K562 (cell line): ENCODE measurements at regions not wholly inside any gene's neighbourhood (a gene's known extent, or its start where the extent isn't known, plus 50 kb on each side); places are given as distances from the start of the nearest gene placed in this dataset.

ENCODE experiments used
- ATAC-seq: fragments of 200-7000 bp; cut with Tn5 transposase; 3 replicates; pipeline ENCODE4 v1.9.1; 2020; ENCODE audit warnings: moderate library complexity
- BruUV-seq: library from RNA; stranded (reverse); fragments of 400-500 nt; replicated peaks from 2 replicates; lab custom pipeline; 2021; lab: Mats Ljungman, UMichigan
- CTCF ChIA-PET: fragments of 300-600 bp; formaldehyde crosslinking; extraction: SDS; loops from one replicate; lab custom pipeline; 2021; ENCODE audit warnings: low intra/inter-chr PET ratio; lab: Yijun Ruan, JAX
- POLR2A ChIA-PET: fragments of 300-600, 350-650 bp; sonication (Branson Sonifier 250); formaldehyde crosslinking; extraction: SDS; loops from one replicate; lab custom pipeline; 2021; ENCODE audit warnings: antibody characterized with exemption, inconsistent platforms; lab: Yijun Ruan, JAX
- DNase-seq, 4 experiments: peaks; one replicate each; pipeline versions ENCODE4 v3.0.0 to v3.0.0-alpha.2; 2011 to 2018; ENCODE audit warnings: low spot score in 3 of 4, mixed read lengths in 3 of 4; ENCODE audit errors: extremely low read depth in 1 of 4
- FAIRE-seq: peaks from 2 replicates; lab custom pipeline; 2011; peaks lifted over from hg19 to GRCh38; lab: Jason Lieb, UNC
- H2AFZ ChIP-seq: 2 replicates; pipeline ENCODE4 v1.6.0; 2011; ENCODE audit warnings: low read depth, low read length, control low read depth, inconsistent platforms
- H3K27ac ChIP-seq: fragments of 200-600 bp; 3 replicates; pipeline ENCODE4 v1.8.0; 2011; ENCODE audit warnings: low read depth, mild to moderate bottlenecking, control low read depth, inconsistent platforms, low read length, moderate library complexity, mixed read lengths; ENCODE audit errors: extremely low read depth
- H3K27me3 ChIP-seq, 2 experiments: fragments of 300-600 bp in 1 of 2; 2 replicates in 1 of 2; 3 replicates in 1 of 2; pipeline versions ENCODE4 v1.6.0 to v1.8.0; 2011; ENCODE audit warnings: inconsistent platforms in 2 of 2, low read length in 2 of 2, mild to moderate bottlenecking in 1 of 2, mixed read lengths in 1 of 2, moderate library complexity in 1 of 2; ENCODE audit not compliant: control insufficient read depth in 2 of 2, insufficient read depth in 2 of 2
- H3K36me3 ChIP-seq: fragments of 300-600 bp; 3 replicates; pipeline ENCODE4 v1.8.0; 2011; ENCODE audit warnings: mild to moderate bottlenecking, low read length, inconsistent platforms; ENCODE audit not compliant: control insufficient read depth, insufficient read depth
- H3K4me1 ChIP-seq, 2 experiments: fragments of 200-600 bp in 1 of 2; replicated peaks in 1 of 2; 2 replicates in 1 of 2; 3 replicates in 1 of 2; pipeline versions ENCODE4 v1.5.1 to v1.8.0; 2011; ENCODE audit warnings: inconsistent platforms in 2 of 2, low read length in 2 of 2, mild to moderate bottlenecking in 1 of 2, mixed read lengths in 1 of 2, moderate library complexity in 1 of 2; ENCODE audit not compliant: control insufficient read depth in 2 of 2, insufficient read depth in 2 of 2
- H3K4me2 ChIP-seq: 2 replicates; pipeline ENCODE4 v1.6.1; 2011; ENCODE audit warnings: low read length, control low read depth, inconsistent platforms, mixed read lengths; ENCODE audit not compliant: insufficient read depth
- H3K4me3 ChIP-seq: fragments of 200-600 bp; sonication (generic), shearing (Covaris generic); 2 replicates; pipeline ENCODE4 v1.5.1; 2016; ENCODE audit warnings: control low read depth, inconsistent platforms
- H3K79me2 ChIP-seq: fragments of 200-600 bp; 3 replicates; pipeline ENCODE4 v1.8.0; 2011; ENCODE audit warnings: low read length, inconsistent platforms; ENCODE audit not compliant: control insufficient read depth, insufficient read depth
- H3K9ac ChIP-seq, 2 experiments: 2 replicates each; pipeline versions ENCODE4 v1.6.0 to v1.6.1; 2011; ENCODE audit warnings: low read depth in 2 of 2, low read length in 2 of 2, control low read depth in 1 of 2, inconsistent platforms in 1 of 2, mild to moderate bottlenecking in 1 of 2, mixed read lengths in 1 of 2; ENCODE audit not compliant: insufficient read depth in 1 of 2
- H3K9me1 ChIP-seq: one replicate; pipeline ENCODE4 v1.6.0; 2011; ENCODE audit warnings: inconsistent platforms, mild to moderate bottlenecking, low read length, moderate library complexity; ENCODE audit not compliant: control insufficient read depth, insufficient read depth
- H3K9me3 ChIP-seq: replicated peaks from 2 replicates; pipeline ENCODE4 v1.5.1; 2011; ENCODE audit warnings: low read depth, low read length, inconsistent platforms; ENCODE audit not compliant: control insufficient read depth, insufficient read depth
- H4K20me1 ChIP-seq: replicated peaks from 2 replicates; pipeline ENCODE4 v1.6.1; 2011; ENCODE audit warnings: low read length, inconsistent platforms, mixed read lengths; ENCODE audit not compliant: control insufficient read depth, insufficient read depth
- GATA2 ChIP-seq: sonication (generic); formaldehyde crosslinking; IDR thresholded peaks from 2 replicates; pipeline ENCODE4 v1.4.0; 2020; ENCODE audit warnings: mild to moderate bottlenecking, missing genetic modification reagents
- MCM3 ChIP-seq: fragments of 450-650 bp; IDR thresholded peaks from 2 replicates; pipeline ENCODE4 v1.6.1; 2016
- MTA2 ChIP-seq: fragments of 450-650 bp; IDR thresholded peaks from 2 replicates; pipeline ENCODE4 v1.6.1; 2016; ENCODE audit warnings: low read depth
- OTX1 ChIP-seq: fragments of 450-650 bp; formaldehyde crosslinking; IDR thresholded peaks from 2 replicates; pipeline ENCODE4 v1.4.0; 2022; ENCODE audit warnings: mild to moderate bottlenecking
- RBM22 ChIP-seq: fragments of 200-400 bp; formaldehyde crosslinking; IDR thresholded peaks from 2 replicates; pipeline ENCODE4 v1.6.1; 2018; ENCODE audit warnings: low read length, low read depth; ENCODE audit not compliant: poor library complexity, severe bottlenecking
- ZNF197 ChIP-seq: fragments of 200-800 bp; sonication (Bioruptor generic); IDR thresholded peaks from 2 replicates; pipeline ENCODE4 v1.6.1; 2016; ENCODE audit warnings: low read depth, missing genetic modification characterization, missing compliant biosample characterization
- ZNF740 ChIP-seq, 3 experiments: fragments of 200-800 bp in 1 of 3; sonication (Bioruptor generic) in 1 of 3; sonication (generic) in 1 of 3; formaldehyde crosslinking in 1 of 3; IDR thresholded peaks; 2 replicates each; pipeline versions ENCODE4 v1.6.1 to v1.8.0; 2016 to 2022; ENCODE audit warnings: mild to moderate bottlenecking in 2 of 3, missing compliant biosample characterization in 2 of 3, missing genetic modification characterization in 2 of 3, missing genetic modification reagents in 1 of 3
- WGBS: fragments of 100-300 bp; shearing (Covaris generic); methylation state at CpG from one replicate; pipeline ENCODE4 v1.1.6; 2016; ENCODE audit warnings: low coverage, mixed read lengths; ENCODE audit not compliant: insufficient coverage; ENCODE audit errors: missing lambda C conversion rate; 5-methylcytosine and 5-hydroxymethylcytosine counted together
- in situ Hi-C: fragments of 300-500 bp; cut with MboI; formaldehyde crosslinking; loops from 4 replicates; pipeline ENCODE4 v1.15.0; 2018; ENCODE audit warnings: inconsistent platforms, mixed read lengths
- intact Hi-C: fragments of 100-400 bp; cut with micrococcal nuclease; formaldehyde crosslinking; loops from 2 replicates; pipeline ENCODE4 v1.14.2; 2022

- Histone ChIP-seq H3K27ac (no peak overlapping the region), H3K4me1 (peaks cover 0 to 4% of the 10 kb centered on the region in 2 experiments; a peak in 1 of 5 replicates), H4K20me1 (no peaks in the 10 kb centered on the region), H3K27me3 (peaks cover 25 to 46% of the 10 kb centered on the region in 2 experiments), H3K9me3 (no peaks in the 10 kb centered on the region), H2AFZ (no peak overlapping the region), H3K4me2 (no peak overlapping the region), H3K36me3 (no peaks in the 10 kb centered on the region), H3K4me3 (no peak overlapping the region), H3K79me2 (no peaks in the 10 kb centered on the region), H3K9ac (no peak overlapping the region), H3K9me1 (no peaks in the 10 kb centered on the region)
- in situ Hi-C loops (no loop called here), intact Hi-C loops (no loop called here)
- FAIRE-seq: no peak
- no TSS peak for BruUV-seq
- no peak for DNase-seq
- ChIA-PET CTCF (no interaction called here), POLR2A (interaction anchor here (0.6 kb wide), 1 partner anchor 12 kb away, joined by 3 read pairs; no protein-coding TSS in a partner anchor)
- ATAC-seq: no peak
- no peak for TF ChIP-seq RBM22
- TF ChIP-seq MTA2: no peak
- no peak for TF ChIP-seq OTX1 (CRISPR knock-in tag)
- TF ChIP-seq GATA2: no peak
- TF ChIP-seq ZNF197 (CRISPR knock-in tag): no peak
- no peak for TF ChIP-seq MCM3
- TF ChIP-seq ZNF740 (CRISPR knock-in tag; IDR thresholded peaks at IDR 0.05): no peak
- TF ChIP-seq ZNF740 (tag; IDR thresholded peaks at IDR 0.05): no peak
- 3% methylated on average over 7 of the region's 7 CpGs for WGBS
These were observed 342.8 kb downstream of the RPS6KC1 start for GRCh38 chr1:213393860-213394259.
